GM18498 (cell line): ENCODE measurements at regions not wholly inside any gene's neighbourhood (a gene's known extent, or its start where the extent isn't known, plus 50 kb on each side); places are given as distances from the start of the nearest gene placed in this dataset.
A peak's percentile ranks its signal among the peaks of the same experiment; 100 is the strongest.

ENCODE experiments used
- ATAC-seq: cut with Tn5 transposase; IDR thresholded peaks from one replicate; pipeline ENCODE4 v1.9.1; 2021; ENCODE audit warnings: mild to moderate bottlenecking, moderate library complexity; ENCODE audit not compliant: unreplicated experiment

DNA sequence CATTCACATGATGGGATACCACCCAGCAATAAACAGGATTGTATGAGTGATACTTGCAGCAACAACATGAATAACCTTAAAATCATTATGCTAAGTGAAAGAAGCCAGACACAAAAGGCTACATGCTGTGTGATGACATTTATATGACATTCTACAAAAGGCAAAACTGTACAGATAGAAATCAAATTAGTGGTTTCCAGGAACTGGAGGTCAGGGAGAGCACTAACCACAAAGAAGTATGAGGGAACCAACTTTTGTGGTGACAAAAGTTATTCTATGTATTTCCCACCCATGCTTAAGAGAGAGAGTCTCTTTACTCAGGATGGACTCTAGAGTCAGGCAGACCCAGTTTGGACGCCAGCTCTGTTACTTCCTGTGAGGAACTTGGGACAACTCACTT, 364.5 kb upstream of the DAB1 start:
- no peak for ATAC-seq

DNA sequence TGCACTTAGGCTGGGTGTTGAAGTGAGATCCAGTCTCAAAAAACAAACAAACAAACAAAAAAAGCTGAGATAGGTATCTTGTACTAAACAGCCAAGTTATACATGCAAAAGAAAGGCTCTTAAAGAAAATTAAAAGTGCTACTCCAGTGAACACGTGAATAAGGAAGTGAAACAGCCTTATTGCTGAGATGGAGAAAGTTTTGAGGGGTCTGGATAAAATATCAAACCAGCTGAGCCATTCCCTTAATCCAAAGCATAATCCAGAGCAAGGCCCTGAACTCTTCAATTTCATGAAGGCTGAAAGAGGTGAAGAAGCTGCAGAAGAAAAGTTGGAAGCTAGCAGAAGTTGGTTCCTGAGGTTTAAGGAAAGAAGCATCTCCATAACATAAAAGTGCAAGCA, 360.5 kb upstream of the DAB1 start:
- no peak for ATAC-seq

GRCh38 chr1:57782357-57782756, 358.5 kb upstream of the DAB1 start:
- ATAC-seq, result no peak

GRCh38 chr1:57772580-57773195, 348.8 kb upstream of the DAB1 start:
- no peak for ATAC-seq

DNA sequence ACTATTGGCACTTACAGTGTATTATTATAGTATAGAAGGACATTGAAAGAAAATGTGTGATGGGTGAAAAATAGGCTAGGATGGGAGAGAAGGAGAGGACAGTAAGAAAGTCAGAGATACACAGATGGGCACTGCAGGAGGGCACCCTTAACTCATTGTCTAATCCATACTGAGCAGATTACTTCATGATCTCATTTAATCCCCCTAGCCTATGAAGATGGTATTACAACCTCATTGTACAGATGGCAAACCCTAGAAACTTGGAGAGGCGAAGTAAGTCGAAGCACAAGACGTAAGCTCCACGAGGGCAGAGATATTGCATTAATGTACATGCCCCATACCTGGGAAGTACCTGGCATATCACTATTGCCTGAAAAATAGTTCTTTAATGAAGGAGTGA, 346.9 kb upstream of the DAB1 start:
- ATAC-seq, result no peak

- no peak for ATAC-seq
Observed at GRCh38 chr1:57770236-57770635, 346.4 kb upstream of the DAB1 start.

GRCh38 chr1:57761628-57762027, 337.8 kb upstream of the DAB1 start:
- no peak for ATAC-seq

DNA sequence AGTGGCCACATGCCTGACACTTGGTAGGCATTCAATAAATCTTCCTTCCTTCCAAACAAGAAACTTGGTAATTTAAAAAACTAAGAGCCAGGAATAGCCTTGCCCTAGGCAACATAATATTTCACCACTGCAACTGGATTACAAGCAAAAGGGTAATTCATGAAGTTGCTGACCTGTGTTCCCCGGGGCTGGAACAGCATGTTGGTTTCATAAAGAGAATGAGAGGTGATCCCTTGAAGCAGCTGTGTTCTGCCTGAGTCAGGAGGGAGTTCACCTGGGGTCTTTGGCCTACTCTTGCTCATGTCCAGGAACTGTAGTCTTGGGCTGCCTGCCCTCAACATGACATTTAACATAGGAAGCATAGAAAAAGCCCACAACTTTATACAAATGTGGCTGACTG, 329.0 kb upstream of the DAB1 start:
- no peak for ATAC-seq

DNA sequence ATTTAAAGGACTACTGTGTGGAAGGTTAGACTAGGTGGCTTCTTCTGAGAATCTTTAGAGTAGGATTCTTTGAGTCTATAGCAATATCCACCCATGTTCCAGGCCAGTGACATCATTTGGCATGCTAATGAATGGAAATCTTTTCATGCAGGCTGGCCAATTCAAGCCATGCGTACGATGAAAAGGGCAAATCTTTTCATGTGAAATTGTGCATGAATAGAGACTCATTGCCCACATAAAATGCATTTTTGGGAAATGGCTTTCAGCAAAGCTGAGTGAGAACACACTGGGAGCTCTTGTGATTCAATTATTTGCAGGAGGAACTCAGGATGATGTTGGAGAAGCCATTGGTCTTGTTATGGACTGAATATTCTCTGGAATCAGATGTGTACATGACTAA, 324.9 kb upstream of the DAB1 start:
- no peak for ATAC-seq

DNA sequence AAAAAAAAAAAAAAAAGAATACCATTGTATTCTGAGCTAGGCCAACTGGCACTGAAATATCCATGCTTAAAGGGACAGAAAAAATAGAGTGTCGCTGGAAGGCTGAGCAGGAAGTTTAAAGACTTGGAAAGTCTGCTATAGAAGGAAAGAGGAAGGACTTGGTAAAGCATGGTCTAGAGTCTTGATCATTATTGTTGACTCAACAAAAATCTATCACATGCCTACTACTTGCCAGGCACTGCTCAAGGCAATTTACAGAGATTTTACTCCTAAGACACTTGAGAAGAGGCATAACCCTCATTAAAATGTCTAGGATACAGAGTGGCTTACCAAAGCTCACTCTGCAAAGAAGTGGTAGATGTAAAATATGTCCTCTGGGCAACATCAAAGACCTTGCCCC, 324.0 kb upstream of the DAB1 start:
- no peak for ATAC-seq

GRCh38 chr1:57741521-57741920, 317.7 kb upstream of the DAB1 start:
- peak; percentile 77 for ATAC-seq

DNA sequence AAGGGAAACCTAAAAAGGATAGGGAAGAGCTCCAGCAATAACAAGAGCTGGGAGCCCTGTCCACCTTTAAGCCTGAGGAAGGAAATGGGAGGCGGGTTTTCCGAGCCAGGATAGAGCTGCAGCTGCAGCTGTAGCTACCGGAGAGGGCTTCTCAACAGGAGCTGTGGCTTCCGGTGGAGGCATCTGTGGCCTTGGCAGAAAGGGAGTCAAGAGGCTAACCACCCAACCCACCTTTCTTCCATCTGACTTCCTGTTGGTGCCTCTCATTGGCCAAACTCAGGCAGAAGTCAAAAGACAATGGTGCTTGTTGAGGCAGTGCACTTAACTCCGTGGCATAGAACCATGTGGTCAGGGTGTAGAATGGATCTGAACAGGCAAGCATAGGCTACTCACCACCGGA, 313.1 kb upstream of the DAB1 start:
- ATAC-seq, result no peak

GRCh38 chr1:57729181-57729580, 305.3 kb upstream of the DAB1 start:
- no peak for ATAC-seq

- ATAC-seq, result no peak
Observed at GRCh38 chr1:57727121-57727520, 303.3 kb upstream of the DAB1 start.

DNA sequence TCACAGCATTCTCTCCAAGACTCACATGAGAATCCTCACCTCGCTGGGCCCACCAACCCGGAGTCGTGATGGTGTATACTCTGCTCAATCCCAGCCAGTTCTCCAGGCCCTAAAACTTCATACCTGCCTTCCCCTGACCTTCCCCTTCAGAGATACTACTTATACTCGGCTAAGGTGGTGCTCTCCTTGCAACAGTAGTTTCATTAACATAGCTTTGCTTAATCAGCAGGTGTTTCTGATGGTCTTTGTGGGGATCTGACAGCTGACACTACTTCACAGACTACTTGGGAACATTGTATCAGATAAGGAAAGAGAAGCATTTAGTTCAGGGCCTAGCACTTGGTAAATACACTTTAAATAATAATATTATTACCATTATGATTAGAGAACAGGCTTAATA, 301.5 kb upstream of the DAB1 start:
- ATAC-seq, result no peak

GRCh38 chr1:57724535-57724934, 300.7 kb upstream of the DAB1 start:
- no peak for ATAC-seq

DNA sequence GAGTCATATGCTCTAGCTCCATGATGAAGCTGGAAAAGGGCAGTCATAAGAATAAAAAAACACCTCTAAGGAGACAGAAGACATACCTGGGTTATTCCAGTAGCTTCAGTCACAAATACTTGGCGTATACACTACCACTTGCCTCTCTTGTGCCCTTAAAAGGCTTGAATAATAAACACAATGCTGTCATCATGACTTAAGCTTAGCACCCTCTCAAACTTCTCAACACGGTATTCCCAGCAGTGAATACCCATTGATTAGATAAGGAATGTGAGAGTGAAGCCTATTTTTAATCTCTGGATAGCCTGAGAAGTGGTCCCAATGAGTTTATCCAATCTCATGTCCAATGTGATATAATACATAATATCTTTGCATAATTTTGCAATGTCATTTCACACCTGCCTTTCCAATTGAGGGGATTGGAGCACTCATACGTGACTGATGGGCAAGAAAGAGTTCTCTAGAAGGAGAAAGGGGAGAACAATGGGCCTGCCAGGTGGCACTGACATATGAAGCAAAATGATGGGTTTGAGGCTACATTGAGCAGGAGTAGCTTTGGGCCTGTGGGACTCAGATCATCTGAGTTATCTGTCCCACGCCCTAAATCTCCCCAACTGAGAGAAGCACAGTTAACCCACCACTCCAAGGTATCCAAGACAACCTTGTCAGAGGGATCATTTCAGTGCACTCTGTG, 298.6 kb upstream of the DAB1 start:
- no peak for ATAC-seq

- no peak for ATAC-seq
Observed at GRCh38 chr1:57721001-57721400, 297.1 kb upstream of the DAB1 start.

DNA sequence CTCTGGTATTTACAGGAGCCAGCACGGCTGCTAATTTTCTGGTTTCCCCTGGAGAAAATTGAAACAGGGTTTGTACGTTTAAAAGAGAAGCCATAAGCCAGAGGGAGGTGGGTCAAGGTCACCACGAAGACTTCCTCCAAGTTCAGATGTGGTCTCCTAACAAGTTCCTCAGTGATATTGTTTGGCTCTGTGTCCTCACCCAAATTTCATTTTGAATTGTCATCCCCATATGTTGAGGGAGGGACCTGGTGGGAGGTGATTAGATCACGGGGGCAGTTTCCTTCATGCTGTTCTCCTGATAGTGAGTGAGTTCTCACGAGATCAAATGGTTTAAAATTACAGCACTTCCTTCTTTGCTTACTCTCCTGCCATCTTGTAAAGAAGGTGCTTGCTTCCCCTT, 295.4 kb upstream of the DAB1 start:
- no peak for ATAC-seq

DNA sequence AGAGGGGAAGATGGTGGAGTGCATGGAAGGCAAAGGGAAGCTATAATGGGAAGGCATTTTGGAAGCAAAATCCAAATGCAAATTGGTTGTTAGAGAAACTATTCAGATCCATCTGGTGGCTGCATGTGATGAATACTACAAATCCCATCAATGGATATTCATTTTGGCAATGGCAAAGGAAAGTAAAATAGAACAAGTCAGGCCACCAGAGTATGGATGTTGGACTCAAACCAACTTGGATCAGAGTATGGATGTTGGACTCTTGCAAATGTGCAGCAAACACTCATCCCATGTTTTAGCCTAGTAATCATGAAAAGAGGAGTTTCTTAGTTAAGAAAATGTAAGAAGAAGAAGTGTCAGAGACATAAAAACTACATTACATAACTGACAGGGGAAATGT, 289.6 kb upstream of the DAB1 start:
- ATAC-seq, result no peak

GRCh38 chr1:57712846-57713245, 289.0 kb upstream of the DAB1 start:
- no peak for ATAC-seq

- no peak for ATAC-seq
Observed at GRCh38 chr1:57711326-57711725, 287.5 kb upstream of the DAB1 start.

DNA sequence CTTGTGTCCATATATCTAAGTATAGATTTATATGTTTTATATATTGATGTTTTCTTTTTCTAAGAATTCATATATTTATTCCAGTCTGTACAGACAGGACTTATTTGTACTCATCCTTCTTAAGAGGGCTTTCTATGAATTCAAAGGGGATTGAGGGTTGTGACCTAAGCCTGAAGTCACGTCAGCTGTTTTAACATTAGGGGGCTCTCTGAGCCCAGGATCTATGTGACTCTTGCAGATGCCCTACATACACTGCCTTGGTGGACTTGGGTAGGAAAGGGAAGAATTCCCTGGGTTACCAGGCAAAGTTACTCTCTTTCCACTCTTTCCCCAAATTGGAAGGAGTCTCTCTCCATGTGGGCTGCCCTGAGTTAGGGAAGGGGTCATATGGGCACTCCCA, 283.8 kb upstream of the DAB1 start:
- ATAC-seq, result no peak
